ENCODE measurements at regions not wholly inside any gene's neighbourhood (a gene's known extent, or its start where the extent isn't known, plus 50 kb on each side); places are given as distances from the start of the nearest gene placed in this dataset.

- CTCF ChIA-PET = no interaction called here
- DNase-seq (ENCODE audit: extremely low spot score) = no peak
- POLR2A ChIA-PET = no interaction called here
- TF ChIP-seq CTCF (IDR thresholded peaks at IDR 0.05; ENCODE audit: control extremely low read depth, extremely low read depth, low read depth, missing control alignments) = no peak
Observed at GRCh38 chr5:109946610-109947009, 256.9 kb downstream of the MAN2A1 start.

- no peak for TF ChIP-seq CTCF (IDR thresholded peaks at IDR 0.05; ENCODE audit: control extremely low read depth, extremely low read depth, low read depth, missing control alignments)
- no peak for DNase-seq (ENCODE audit: extremely low spot score)
- CTCF ChIA-PET = interaction anchor here (1.1 kb wide), 1 partner anchor 10 kb away, joined by 4 read pairs; no protein-coding TSS in a partner anchor
- POLR2A ChIA-PET = no interaction called here
Observed at GRCh38 chr5:109947667-109948066, 257.9 kb downstream of the MAN2A1 start.

GRCh38 chr5:109950634-109951033 is 260.9 kb downstream of the MAN2A1 start:
- no peak for TF ChIP-seq CTCF (IDR thresholded peaks at IDR 0.05; ENCODE audit: control extremely low read depth, extremely low read depth, low read depth, missing control alignments)
- ChIA-PET POLR2A (no interaction called here), CTCF (no interaction called here)
- DNase-seq (ENCODE audit: extremely low spot score) = no peak

GRCh38 chr5:109951348-109951747 is 261.6 kb downstream of the MAN2A1 start:
- CTCF ChIA-PET = interaction anchor here (1.0 to 1.2 kb wide), 2 partner anchors 11 to 56 kb away, joined by 3 read pairs; no protein-coding TSS in a partner anchor
- no peak for DNase-seq (ENCODE audit: extremely low spot score)
- TF ChIP-seq CTCF (IDR thresholded peaks at IDR 0.05; ENCODE audit: control extremely low read depth, extremely low read depth, low read depth, missing control alignments) = no peak
- POLR2A ChIA-PET = no interaction called here

- TF ChIP-seq CTCF (IDR thresholded peaks at IDR 0.05; ENCODE audit: control extremely low read depth, extremely low read depth, low read depth, missing control alignments) = no peak
- DNase-seq (ENCODE audit: extremely low spot score) = no peak
- CTCF ChIA-PET = interaction anchor here (1.0 to 1.2 kb wide), 2 partner anchors 10 to 56 kb away, joined by 3 read pairs; no protein-coding TSS in a partner anchor
- POLR2A ChIA-PET = no interaction called here
Observed at GRCh38 chr5:109951758-109952157, 262.0 kb downstream of the MAN2A1 start.

- ChIA-PET CTCF (interaction anchor here (1.3 to 2.2 kb wide), 2 partner anchors 11 to 35 kb away, joined by 3 to 6 read pairs; no protein-coding TSS in a partner anchor), POLR2A (no interaction called here)
- no peak for TF ChIP-seq CTCF (IDR thresholded peaks at IDR 0.05; ENCODE audit: control extremely low read depth, extremely low read depth, low read depth, missing control alignments)
- no peak for DNase-seq (ENCODE audit: extremely low spot score)
Observed at GRCh38 chr5:109953761-109954160, 264.0 kb downstream of the MAN2A1 start.

- POLR2A ChIA-PET = no interaction called here
- no peak for DNase-seq (ENCODE audit: extremely low spot score)
- TF ChIP-seq CTCF (IDR thresholded peaks at IDR 0.05; ENCODE audit: control extremely low read depth, extremely low read depth, low read depth, missing control alignments) = no peak
- CTCF ChIA-PET = interaction anchor here (0.8 kb wide), 1 partner anchor 18 kb away, joined by 3 read pairs; no protein-coding TSS in a partner anchor
Observed at GRCh38 chr5:109956884-109957283, 267.2 kb downstream of the MAN2A1 start.

Measured in GM10248 (cell line).